BJ (cell line): ENCODE measurements at regions not wholly inside any gene's neighbourhood (a gene's known extent, or its start where the extent isn't known, plus 50 kb on each side); places are given as distances from the start of the nearest gene placed in this dataset.

Experiments
- CTCF ChIA-PET: fragments of 350-600 bp; formaldehyde crosslinking; extraction: SDS; loops from one replicate; lab custom pipeline; 2021; ENCODE audit warnings: antibody characterized with exemption, inconsistent platforms; lab: Yijun Ruan, JAX
- POLR2A ChIA-PET: fragments of 300-600 bp; sonication (Branson Sonifier 250); formaldehyde crosslinking; extraction: SDS; loops from one replicate; lab custom pipeline; 2021; ENCODE audit warnings: antibody characterized with exemption; lab: Charles Lee
- DNase-seq: peaks from one replicate; pipeline ENCODE4 v3.0.0-alpha.2; 2011; ENCODE audit warnings: low read depth
- H3K27me3 ChIP-seq: 2 replicates; pipeline ENCODE4 v1.6.0; 2011; ENCODE audit warnings: low read length; ENCODE audit not compliant: control insufficient read depth, insufficient read depth
- H3K36me3 ChIP-seq: 2 replicates; pipeline ENCODE4 v1.5.1; 2011; ENCODE audit warnings: low read length; ENCODE audit not compliant: control insufficient read depth, insufficient read depth
- H3K4me3 ChIP-seq: 2 replicates; pipeline ENCODE4 v1.5.1; 2011; ENCODE audit warnings: low read depth, mild to moderate bottlenecking, control low read depth, low read length
- TF ChIP-seq, protein P1 (sequence below): IDR thresholded peaks from 2 replicates; pipeline ENCODE4 v1.5.1; 2011; ENCODE audit warnings: low read depth, mild to moderate bottlenecking, control low read depth, inconsistent platforms, low read length, moderate library complexity; ENCODE audit not compliant: insufficient read depth

- H3K36me3 ChIP-seq, result no peaks in the 10 kb centered on the region
- ChIA-PET POLR2A (no interaction called here), CTCF (no interaction called here)
- DNase-seq, result no peak
- H3K4me3 ChIP-seq, result no peak overlapping the region
- TF ChIP-seq, protein P1, sequence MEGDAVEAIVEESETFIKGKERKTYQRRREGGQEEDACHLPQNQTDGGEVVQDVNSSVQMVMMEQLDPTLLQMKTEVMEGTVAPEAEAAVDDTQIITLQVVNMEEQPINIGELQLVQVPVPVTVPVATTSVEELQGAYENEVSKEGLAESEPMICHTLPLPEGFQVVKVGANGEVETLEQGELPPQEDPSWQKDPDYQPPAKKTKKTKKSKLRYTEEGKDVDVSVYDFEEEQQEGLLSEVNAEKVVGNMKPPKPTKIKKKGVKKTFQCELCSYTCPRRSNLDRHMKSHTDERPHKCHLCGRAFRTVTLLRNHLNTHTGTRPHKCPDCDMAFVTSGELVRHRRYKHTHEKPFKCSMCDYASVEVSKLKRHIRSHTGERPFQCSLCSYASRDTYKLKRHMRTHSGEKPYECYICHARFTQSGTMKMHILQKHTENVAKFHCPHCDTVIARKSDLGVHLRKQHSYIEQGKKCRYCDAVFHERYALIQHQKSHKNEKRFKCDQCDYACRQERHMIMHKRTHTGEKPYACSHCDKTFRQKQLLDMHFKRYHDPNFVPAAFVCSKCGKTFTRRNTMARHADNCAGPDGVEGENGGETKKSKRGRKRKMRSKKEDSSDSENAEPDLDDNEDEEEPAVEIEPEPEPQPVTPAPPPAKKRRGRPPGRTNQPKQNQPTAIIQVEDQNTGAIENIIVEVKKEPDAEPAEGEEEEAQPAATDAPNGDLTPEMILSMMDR, result no peak
- no peaks in the 10 kb centered on the region for H3K27me3 ChIP-seq
These were observed 405.5 kb upstream of the ACTRT1 start for GRCh38 chrX:128457674-128458073.

DNA sequence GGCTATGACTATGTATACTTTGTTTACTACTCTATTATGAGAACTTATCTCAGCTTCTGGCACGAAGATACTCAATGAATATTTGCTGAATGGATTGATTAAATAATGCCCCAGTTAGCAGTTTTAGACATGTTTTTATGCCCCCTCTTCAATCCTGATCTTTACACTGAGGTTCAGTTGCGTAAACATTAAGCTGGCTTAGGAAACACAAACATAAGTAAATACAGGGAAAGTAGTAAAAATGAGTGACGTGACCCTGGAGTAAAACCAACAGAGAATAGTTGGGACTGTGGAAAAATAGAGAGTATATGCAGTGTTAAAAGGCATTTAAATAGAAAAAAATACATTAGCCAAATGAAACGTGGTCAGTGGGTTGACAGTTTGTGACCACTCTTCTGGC, 387.0 kb upstream of the ACTRT1 start:
- TF ChIP-seq, protein P1, result no peak
- no peak for DNase-seq
- H3K4me3 ChIP-seq, result no peak overlapping the region
- ChIA-PET CTCF (no interaction called here), POLR2A (no interaction called here)
- no peaks in the 10 kb centered on the region for H3K36me3 ChIP-seq
- no peaks in the 10 kb centered on the region for H3K27me3 ChIP-seq

DNA sequence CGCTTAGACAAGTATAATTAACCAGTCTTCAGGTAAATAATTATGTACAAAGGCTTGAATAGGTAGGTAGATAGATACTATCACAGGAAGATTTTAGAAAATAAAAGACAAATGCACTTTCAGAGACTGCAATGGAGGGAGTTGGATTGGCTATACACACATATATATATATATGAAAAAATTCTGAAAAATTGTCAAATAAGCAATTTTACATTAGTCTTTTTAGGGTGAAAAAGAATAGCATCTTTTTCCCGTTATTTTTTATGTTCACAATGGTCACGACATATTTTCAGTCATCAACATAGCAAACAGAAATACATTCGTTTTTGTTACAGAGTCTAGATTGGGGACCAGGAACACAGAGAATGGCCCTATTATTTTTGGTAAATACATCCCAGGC, 385.9 kb upstream of the ACTRT1 start:
- DNase-seq, result no peak
- POLR2A ChIA-PET, result no interaction called here
- no peaks in the 10 kb centered on the region for H3K27me3 ChIP-seq
- H3K4me3 ChIP-seq, result no peak overlapping the region
- H3K36me3 ChIP-seq, result no peaks in the 10 kb centered on the region
- CTCF ChIA-PET, result no interaction called here
- TF ChIP-seq, protein P1, result no peak

GRCh38 chrX:128436397-128437103, 384.3 kb upstream of the ACTRT1 start:
- no peak for DNase-seq
- H3K4me3 ChIP-seq, result no peak overlapping the region
- H3K27me3 ChIP-seq, result no peaks in the 10 kb centered on the region
- ChIA-PET CTCF (no interaction called here), POLR2A (no interaction called here)
- TF ChIP-seq, protein P1, result no peak
- H3K36me3 ChIP-seq, result no peaks in the 10 kb centered on the region

GRCh38 chrX:128425546-128425945, 373.3 kb upstream of the ACTRT1 start:
- POLR2A ChIA-PET, result no interaction called here
- no peaks in the 10 kb centered on the region for H3K27me3 ChIP-seq
- no peak for DNase-seq
- CTCF ChIA-PET, result no interaction called here
- H3K4me3 ChIP-seq, result no peak overlapping the region
- TF ChIP-seq, protein P1, result no peak
- no peaks in the 10 kb centered on the region for H3K36me3 ChIP-seq
